OCI-LY3 (cell line): ENCODE measurements at regions not wholly inside any gene's neighbourhood (a gene's known extent, or its start where the extent isn't known, plus 50 kb on each side); places are given as distances from the start of the nearest gene placed in this dataset.

Source experiments
- H2AFZ ChIP-seq: fragments of 200-600, 300-600 bp; shearing (Covaris generic); 2 replicates; pipeline ENCODE4 v1.6.0; 2014; ENCODE audit warnings: antibody characterized with exemption, low read depth, low read length
- H3K27ac ChIP-seq: fragments of 200-600, 300-600 bp; sonication (generic); 2 replicates; pipeline ENCODE4 v1.5.1; 2014; ENCODE audit warnings: mild to moderate bottlenecking, low read length, moderate library complexity, mixed read lengths
- H3K27me3 ChIP-seq: fragments of 200-600, 300-600 bp; sonication (generic); 2 replicates; pipeline ENCODE4 v1.6.1; 2014; ENCODE audit warnings: low read depth, low read length, mixed read lengths
- H3K36me3 ChIP-seq: fragments of 200-600, 300-600 bp; sonication (generic); replicated peaks from 2 replicates; pipeline ENCODE3; 2014; ENCODE audit warnings: low read depth, low read length, mixed read lengths
- H3K4me1 ChIP-seq: fragments of 300-600, 200-600 bp; sonication (generic); 2 replicates; pipeline ENCODE4 v1.6.1; 2014; ENCODE audit warnings: low read length, mixed read lengths
- H3K4me2 ChIP-seq: fragments of 200-600, 300-600 bp; sonication (generic); 2 replicates; pipeline ENCODE4 v1.6.1; 2014; ENCODE audit warnings: low read length, mixed read lengths
- H3K4me3 ChIP-seq: fragments of 300-600, 200-600 bp; sonication (generic); 2 replicates; pipeline ENCODE4 v1.5.1; 2014; ENCODE audit warnings: antibody characterized with exemption, mild to moderate bottlenecking, low read length, moderate library complexity
- H3K79me2 ChIP-seq: fragments of 300-600, 200-600 bp; shearing (Covaris generic); 2 replicates; pipeline ENCODE4 v1.6.1; 2014; ENCODE audit warnings: mild to moderate bottlenecking, low read length, mixed read lengths
- H3K9ac ChIP-seq: fragments of 300-600, 200-600 bp; shearing (Covaris generic); 2 replicates; pipeline ENCODE4 v1.6.0; 2014; ENCODE audit warnings: mild to moderate bottlenecking, low read length, moderate library complexity
- H3K9me3 ChIP-seq: fragments of 200-600, 300-600 bp; shearing (Covaris generic); 2 replicates; pipeline ENCODE4 v1.6.1; 2014; ENCODE audit warnings: low read length, mixed read lengths; ENCODE audit not compliant: insufficient read depth
- H4K20me1 ChIP-seq: fragments of 200-600, 300-600 bp; sonication (generic); 2 replicates; pipeline ENCODE4 v1.6.1; 2016; ENCODE audit warnings: low read length, mixed read lengths; ENCODE audit not compliant: insufficient read depth
- EZH2phosphoT487 ChIP-seq: fragments of 200-600 bp; shearing (Covaris generic); IDR thresholded peaks from 2 replicates; pipeline ENCODE4 v1.6.1; 2018; ENCODE audit warnings: antibody characterized with exemption, mixed run types, low read depth
- TF ChIP-seq, protein P1 (sequence below): fragments of 200-600, 300-600 bp; sonication (generic); IDR thresholded peaks from 2 replicates; pipeline ENCODE4 v1.5.1; 2014; ENCODE audit warnings: antibody characterized with exemption, low read length, low read depth

GRCh38 chr4:4608214-4608537 is 66.3 kb upstream of the STX18 start:
- Histone ChIP-seq H3K27ac (no peak overlapping the region), H3K9ac (no peak overlapping the region)

DNA sequence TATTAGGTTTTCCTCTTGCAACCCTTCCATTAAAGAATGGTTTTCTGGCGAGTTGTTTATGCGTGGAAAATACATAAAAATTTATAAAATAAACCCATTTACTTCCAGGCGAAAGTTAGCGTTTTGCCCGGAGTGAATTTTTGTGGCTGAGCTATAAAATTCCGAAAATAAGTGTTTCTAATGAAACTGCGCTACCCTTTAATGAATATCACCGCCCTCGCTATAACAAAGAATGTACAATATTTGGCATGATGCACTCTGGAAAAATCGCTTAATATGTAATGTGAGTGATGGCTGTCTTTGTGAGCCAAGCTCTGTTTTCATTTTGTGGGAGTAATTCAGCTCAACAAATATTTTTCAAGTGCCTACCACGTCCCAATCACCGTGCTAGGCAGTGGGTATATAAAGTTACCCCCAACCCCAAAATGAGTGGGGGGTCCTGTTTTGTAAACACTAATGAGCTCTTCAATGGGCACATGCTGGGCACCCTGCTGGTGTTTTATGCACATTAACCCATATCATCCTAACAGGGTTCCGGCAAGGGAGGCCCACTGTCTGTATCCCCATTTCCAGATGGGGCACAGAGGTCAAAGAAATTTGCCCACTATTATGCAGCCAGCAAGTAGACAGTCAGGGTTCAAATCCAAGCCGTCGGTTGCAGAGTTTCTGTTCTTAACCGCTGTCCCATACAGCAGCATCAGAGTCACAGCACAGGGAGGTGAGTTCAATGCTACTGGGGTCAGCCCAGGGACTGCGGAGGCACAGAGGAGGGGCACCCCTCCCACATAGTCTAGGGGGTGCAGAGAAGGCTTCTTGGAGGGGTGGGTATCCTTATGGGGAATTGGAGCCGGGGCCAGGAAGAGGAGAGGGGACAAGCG is 65.7 kb upstream of the STX18 start:
- Histone ChIP-seq H3K4me1 (no peaks in the 10 kb centered on the region), H3K4me2 (no peak overlapping the region), H3K4me3 (no peak overlapping the region), H3K79me2 (no peaks in the 10 kb centered on the region), H2AFZ (no peak overlapping the region), H3K27me3 (no peaks in the 10 kb centered on the region), H3K9me3 (no peaks in the 10 kb centered on the region), H3K36me3 (no peaks in the 10 kb centered on the region), H4K20me1 (no peaks in the 10 kb centered on the region), H3K27ac (no peak overlapping the region), H3K9ac (no peak overlapping the region)
- TF ChIP-seq, protein P1, sequence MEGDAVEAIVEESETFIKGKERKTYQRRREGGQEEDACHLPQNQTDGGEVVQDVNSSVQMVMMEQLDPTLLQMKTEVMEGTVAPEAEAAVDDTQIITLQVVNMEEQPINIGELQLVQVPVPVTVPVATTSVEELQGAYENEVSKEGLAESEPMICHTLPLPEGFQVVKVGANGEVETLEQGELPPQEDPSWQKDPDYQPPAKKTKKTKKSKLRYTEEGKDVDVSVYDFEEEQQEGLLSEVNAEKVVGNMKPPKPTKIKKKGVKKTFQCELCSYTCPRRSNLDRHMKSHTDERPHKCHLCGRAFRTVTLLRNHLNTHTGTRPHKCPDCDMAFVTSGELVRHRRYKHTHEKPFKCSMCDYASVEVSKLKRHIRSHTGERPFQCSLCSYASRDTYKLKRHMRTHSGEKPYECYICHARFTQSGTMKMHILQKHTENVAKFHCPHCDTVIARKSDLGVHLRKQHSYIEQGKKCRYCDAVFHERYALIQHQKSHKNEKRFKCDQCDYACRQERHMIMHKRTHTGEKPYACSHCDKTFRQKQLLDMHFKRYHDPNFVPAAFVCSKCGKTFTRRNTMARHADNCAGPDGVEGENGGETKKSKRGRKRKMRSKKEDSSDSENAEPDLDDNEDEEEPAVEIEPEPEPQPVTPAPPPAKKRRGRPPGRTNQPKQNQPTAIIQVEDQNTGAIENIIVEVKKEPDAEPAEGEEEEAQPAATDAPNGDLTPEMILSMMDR = no peak
- no peak for TF ChIP-seq EZH2phosphoT487

More at GRCh38 chr4:4608214-4608537, 66.3 kb upstream of the STX18 start:
- no peaks in the 10 kb centered on the region for H3K4me1 ChIP-seq
- no peaks in the 10 kb centered on the region for H4K20me1 ChIP-seq
- H3K36me3 ChIP-seq = no peaks in the 10 kb centered on the region
- no peaks in the 10 kb centered on the region for H3K79me2 ChIP-seq
- H2AFZ ChIP-seq = no peak overlapping the region
- H3K4me3 ChIP-seq = no peak overlapping the region
- TF ChIP-seq EZH2phosphoT487 = no peak
- TF ChIP-seq, protein P1 = no peak
- no peaks in the 10 kb centered on the region for H3K9me3 ChIP-seq
- no peaks in the 10 kb centered on the region for H3K27me3 ChIP-seq
- H3K4me2 ChIP-seq = no peak overlapping the region

DNA sequence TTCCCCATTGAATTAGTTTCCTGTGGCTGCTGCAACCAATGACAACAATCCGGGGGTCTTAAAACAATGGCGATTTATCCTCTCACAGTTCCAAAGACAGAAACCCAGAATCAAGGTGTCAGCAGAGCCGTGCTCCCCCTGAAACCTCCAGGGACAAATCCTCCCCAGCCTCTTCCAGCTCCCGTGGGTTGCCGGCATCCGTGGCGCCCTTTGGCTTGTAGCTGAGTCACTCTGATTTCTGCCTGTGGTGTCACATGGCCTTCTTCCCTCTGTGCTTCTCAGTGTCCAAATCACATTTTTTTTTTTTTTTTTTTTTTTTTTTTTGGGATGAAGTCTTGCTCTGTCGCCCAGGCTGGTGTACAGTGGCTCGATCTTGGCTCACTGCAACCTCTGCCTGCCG is 64.5 kb upstream of the STX18 start:
- Histone ChIP-seq H3K9me3 (no peaks in the 10 kb centered on the region), H2AFZ (no peak overlapping the region), H3K79me2 (no peaks in the 10 kb centered on the region), H3K9ac (no peak overlapping the region), H3K4me1 (no peaks in the 10 kb centered on the region), H3K27me3 (no peaks in the 10 kb centered on the region), H3K36me3 (no peaks in the 10 kb centered on the region), H3K4me3 (no peak overlapping the region), H4K20me1 (no peaks in the 10 kb centered on the region), H3K4me2 (no peak overlapping the region), H3K27ac (no peak overlapping the region)
- TF ChIP-seq, protein P1 = no peak
- TF ChIP-seq EZH2phosphoT487 = no peak

DNA sequence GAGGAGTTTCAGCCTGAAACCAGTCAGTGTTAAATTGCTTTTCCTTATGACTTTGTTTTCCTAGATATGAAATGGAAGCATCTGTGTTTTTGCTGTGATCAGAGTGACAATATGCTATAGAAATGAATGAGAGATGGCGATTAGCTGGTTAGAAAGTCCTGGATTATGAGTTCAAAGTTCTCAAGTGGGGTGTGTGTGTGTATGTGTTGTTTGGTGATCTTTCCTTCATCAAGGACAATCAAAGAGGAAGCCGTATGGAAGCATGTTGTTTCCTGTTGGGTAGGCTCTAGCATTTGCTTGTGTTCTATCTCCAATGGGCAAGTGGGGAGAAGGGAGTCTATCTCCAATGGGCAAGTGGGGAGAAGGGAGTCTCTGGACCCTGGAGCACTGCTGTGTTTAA is 64.0 kb upstream of the STX18 start:
- Histone ChIP-seq H3K27me3 (no peaks in the 10 kb centered on the region), H3K27ac (no peak overlapping the region), H3K79me2 (no peaks in the 10 kb centered on the region), H3K36me3 (no peaks in the 10 kb centered on the region), H3K4me3 (no peak overlapping the region), H3K4me2 (no peak overlapping the region), H3K4me1 (no peaks in the 10 kb centered on the region), H3K9ac (no peak overlapping the region), H3K9me3 (no peaks in the 10 kb centered on the region), H2AFZ (no peak overlapping the region), H4K20me1 (no peaks in the 10 kb centered on the region)
- TF ChIP-seq EZH2phosphoT487 = no peak
- TF ChIP-seq, protein P1 = no peak
